CD4-positive, alpha-beta T cell treated with Interferon gamma for 1 hour (primary cell): ENCODE measurements at regions not wholly inside any gene's neighbourhood (a gene's known extent, or its start where the extent isn't known, plus 50 kb on each side); places are given as distances from the start of the nearest gene placed in this dataset.
A peak's percentile ranks its signal among the peaks of the same experiment; 100 is the strongest.

ENCODE experiments used
- DNase-seq: peaks from one replicate; pipeline ENCODE4 v3.0.0-alpha.2; 2020

DNA sequence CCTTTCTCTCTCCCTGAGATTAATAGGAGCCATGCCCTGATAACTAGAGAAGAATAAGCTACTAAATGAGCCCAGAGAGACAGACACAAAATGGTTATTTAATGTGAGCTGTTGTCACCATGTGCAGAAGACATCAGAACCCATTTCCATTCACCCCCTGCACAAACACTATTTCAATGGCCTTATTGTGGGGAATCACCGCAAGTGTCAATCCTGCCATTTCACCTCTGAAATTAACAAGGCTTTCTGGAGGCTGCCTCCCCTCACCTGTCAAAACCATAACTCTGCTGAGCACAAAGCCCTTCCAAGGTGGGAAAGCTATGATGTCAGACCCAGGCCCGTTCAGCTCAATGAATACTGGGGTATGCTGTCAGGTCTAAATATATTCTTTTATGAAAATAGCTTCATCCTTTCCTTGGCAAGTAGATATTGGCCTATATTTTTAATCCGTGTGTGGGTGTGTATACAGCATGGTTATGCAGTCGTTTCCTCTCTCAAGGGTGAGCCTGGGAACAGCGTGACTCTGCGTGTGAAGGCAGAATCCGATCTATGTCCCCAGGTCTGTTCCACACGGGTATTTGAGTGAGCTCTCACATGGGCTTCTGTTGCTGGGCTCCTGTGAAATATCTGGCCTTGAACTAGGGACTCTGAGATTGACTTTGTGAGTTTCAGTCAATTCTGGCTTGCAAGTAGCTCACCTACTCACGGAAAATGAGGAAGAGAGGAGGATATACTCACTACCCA lies 266.3 kb downstream of the FBXW7 start:
- DNase-seq = no peak

DNA sequence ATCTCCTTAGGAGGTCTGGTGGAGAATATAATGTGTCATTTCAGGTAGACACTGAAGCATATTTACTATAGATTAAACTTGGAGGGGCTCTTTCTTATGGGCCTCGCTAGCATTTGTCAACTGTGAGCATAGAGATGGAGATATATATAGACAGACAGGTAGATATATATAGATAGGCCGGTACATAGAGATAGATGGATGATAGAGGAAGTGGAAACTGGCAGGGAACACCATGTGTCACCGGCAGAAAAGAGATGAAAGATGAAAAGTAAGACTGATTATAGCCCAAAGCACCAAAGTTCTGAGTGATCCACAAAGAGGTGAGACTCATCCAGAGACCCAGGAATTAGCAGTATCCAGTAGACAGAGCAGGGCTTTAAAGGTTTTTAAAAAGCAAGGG lies 268.1 kb downstream of the FBXW7 start:
- DNase-seq = no peak

- no peak for DNase-seq
Measured at GRCh38 chr4:152266831-152267480, 268.9 kb downstream of the FBXW7 start.

DNA sequence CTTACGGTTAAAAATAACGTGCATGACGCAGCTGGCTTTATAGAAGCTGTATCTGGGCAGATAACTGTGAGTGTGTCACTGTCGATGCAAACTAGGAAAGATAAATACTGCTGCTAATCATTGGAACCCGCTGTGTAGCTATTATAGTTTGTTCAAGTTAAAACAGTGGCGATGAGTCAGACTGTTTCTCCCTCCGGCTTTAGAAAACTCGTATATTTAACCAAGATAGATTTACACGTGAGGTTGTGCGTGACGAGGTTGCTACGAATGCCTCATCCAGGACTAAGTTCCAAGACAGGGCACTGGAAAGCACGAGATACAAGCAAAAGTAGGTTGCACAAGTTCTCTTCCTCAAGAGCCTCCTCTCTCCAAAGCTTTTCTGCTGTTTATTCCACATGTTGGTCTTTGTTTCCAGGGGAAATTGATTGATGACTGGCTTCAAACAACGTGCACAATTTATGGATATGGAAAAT lies 270.7 kb downstream of the FBXW7 start:
- DNase-seq = no peak

- DNase-seq = no peak
Measured at GRCh38 chr4:152264106-152264505, 271.8 kb downstream of the FBXW7 start.

DNA sequence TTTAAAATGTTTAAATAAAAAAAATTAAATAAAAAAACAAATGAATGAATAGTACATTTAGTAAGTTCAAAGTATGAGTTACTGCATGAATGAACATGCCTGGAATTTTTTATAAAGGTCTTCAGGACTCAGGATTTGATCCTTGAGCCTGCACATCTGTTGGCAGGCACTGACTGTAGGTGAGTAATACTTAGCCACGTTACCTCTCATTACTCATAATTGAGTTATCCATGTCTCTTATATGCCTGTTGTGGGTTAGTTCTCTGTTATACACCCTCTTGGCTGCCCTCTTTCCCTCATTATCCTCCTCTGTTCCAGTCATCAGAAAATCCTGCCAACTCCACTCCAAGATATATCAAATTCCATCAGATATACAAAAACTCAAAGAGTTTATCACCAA lies 276.0 kb downstream of the FBXW7 start:
- DNase-seq = no peak

- DNase-seq = no peak
Measured at GRCh38 chr4:152258804-152259708, 276.8 kb downstream of the FBXW7 start.

DNA sequence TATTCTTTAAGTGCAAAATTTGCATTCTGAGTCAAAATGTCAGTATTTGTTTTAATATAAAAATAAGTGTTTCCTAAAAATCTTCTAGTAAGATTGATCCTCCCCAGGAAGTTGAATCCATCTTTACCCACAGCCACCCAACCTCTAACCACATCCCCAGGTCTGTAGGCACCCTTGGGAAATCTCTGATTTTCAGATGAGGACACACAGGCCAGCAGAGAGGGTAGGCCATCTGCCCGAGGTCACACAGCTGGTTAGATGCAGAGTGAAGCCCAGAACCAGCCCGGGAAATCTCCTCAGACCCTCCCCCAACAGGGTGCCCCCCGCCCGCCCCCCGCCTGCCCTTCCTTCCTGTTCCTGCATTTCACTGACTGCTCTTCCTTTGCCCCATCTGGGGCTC lies 277.5 kb downstream of the FBXW7 start:
- no peak for DNase-seq

DNA sequence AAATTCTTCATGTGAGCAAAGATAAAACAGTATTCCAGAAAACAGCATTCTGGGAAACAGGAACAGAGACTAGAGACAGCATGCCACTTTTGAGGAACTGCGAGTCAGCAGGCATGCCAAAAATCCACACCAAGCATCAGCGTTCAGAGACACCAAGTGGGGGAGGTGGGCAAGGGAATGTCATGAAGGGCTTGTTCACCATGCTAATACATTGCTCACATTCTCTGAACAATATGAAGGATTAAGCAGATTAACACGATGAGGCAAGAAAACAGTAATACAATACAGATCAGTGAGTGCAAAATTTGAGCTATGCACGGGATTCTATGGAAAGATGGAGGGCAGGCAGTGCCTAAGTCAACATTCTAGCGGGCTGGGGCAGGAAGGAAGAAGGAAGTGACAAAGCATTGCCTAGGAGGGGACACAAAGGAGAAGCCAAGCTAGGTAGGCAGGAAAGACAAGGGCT lies 278.3 kb downstream of the FBXW7 start:
- no peak for DNase-seq

- DNase-seq = no peak
Measured at GRCh38 chr4:152256996-152257395, 278.9 kb downstream of the FBXW7 start.

DNA sequence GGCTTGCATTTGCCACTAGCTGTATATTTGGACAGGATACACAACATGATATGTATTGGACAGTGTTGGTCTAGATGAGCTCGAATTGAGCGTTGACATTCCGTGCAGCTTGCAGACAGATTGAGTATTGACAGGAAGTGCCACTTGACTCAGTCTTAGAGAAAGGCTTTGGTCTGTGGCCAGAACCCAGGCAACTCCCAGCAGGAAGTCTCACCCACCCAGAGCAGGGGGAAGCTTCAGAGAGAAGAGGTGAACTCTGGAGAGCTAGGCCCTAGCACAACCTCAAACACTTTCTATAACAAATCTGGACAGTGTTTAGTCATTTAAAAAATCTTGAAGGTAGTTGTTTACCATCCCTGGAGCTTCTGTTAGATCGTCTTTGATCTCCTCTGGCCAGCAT lies 280.5 kb downstream of the FBXW7 start:
- DNase-seq = peak; percentile 45

GRCh38 chr4:152248347-152248746 lies 287.5 kb downstream of the FBXW7 start:
- no peak for DNase-seq

- no peak for DNase-seq
Measured at GRCh38 chr4:152247271-152247975, 288.5 kb downstream of the FBXW7 start.

- no peak for DNase-seq
Measured at GRCh38 chr4:152246659-152247058, 289.2 kb downstream of the FBXW7 start.

DNA sequence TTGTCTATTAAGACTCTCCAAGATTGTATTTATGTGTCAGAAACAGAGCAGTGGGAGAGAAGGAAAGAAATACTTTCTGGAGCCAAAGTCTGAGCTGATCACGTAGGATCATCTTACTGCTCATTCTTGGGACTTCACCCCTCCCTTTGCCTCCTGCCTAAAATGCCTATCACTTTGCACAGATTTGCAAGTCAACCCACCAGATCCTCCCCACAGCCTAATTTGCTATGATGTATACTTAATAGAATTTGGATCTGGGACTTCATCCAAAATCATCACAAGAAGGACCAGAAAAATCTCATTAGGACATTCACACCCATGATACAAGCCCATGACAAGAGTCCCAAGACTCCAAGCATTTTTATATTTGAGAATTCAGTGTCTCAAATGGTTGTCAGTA lies 290.2 kb downstream of the FBXW7 start:
- DNase-seq = no peak

DNA sequence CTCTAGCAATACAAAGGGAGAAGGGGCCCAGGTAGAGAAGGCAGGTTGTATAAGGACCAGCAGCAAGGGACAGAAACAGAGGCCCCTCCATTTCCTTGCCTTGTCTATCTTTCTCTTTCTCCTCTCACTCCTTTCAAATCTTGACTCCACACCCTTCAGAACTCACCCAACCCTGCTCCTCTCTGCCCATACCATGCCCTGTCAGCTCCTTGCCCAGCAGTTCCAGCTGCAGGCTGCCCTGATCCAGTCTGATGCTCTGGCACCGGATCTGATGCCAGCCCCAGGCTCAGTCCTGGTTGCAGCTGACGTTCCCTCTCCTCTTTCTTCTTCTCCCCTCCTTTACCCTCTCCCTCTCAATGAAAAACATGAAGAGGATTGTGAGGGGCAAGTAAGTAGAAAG lies 291.2 kb downstream of the FBXW7 start:
- no peak for DNase-seq

DNA sequence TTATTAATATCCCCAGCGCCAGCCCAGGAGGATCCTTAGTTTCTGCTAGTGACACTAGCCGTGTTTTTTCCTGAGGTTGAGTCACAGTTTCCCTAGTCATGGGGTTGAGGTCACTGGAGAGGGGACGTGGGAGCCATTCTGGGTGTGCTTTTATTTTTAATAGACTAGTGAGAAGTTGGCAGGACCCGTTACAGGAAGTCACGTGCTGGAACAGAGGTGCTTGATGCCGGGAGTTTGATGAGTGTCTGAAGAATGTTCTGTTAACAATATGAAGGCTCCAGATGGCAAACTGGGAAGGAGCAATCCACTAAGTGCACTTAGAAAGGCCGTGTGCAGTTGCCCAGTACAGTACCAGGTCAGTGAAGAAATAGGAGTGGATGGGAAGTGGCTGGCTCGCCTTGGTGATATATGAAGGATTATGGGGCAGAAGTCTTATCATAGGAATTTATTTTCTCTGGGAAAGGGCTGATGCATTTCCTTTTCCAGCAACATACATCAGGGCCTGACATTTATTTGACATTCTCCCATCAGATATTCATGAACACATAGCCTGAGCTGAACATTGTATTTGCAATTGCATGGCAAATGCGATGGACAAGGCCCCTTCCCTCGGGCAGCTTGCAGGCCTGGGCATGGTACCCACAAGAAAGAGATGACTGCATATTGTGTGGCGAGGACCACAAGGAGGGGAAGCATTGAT lies 291.8 kb downstream of the FBXW7 start:
- no peak for DNase-seq

GRCh38 chr4:152243206-152243605 lies 292.7 kb downstream of the FBXW7 start:
- DNase-seq = no peak

- no peak for DNase-seq
Measured at GRCh38 chr4:152240232-152240631, 295.7 kb downstream of the FBXW7 start.

DNA sequence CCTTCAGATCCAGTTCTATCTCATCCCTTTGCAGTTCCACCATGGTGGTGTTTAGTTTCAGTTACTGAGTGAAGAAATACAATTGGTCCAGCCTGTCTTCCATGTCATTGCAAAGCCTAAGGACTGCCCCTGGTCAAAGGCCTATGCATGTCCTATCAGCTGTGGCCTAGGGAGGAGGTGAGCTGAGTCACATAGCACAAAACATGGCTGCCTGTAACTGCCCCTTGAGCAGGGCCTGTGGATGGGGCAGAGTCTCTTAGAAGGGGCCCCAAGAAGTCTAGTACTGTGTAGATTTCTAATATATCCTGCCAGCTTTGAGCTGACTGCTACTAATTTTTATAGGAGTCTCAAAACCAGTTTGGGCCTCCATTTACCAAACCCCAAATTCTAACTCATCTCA lies 296.7 kb downstream of the FBXW7 start:
- DNase-seq = no peak

GRCh38 chr4:152236519-152237056 lies 299.3 kb downstream of the FBXW7 start:
- DNase-seq = no peak

GRCh38 chr4:152235718-152236117 lies 300.2 kb downstream of the FBXW7 start:
- DNase-seq = no peak
